WTC11 (cell line): ENCODE measurements at regions not wholly inside any gene's neighbourhood (a gene's known extent, or its start where the extent isn't known, plus 50 kb on each side); places are given as distances from the start of the nearest gene placed in this dataset.
"Not testable (repeated sequence)": the region's sequence is repeated elsewhere in the genome, so short reads cannot be mapped to it uniquely, and the experiment has no call there.

Experiments used
- CTCF ChIP-seq: fragments of 200-600 bp; IDR thresholded peaks from 2 replicates; pipeline ENCODE4 v1.8.0; 2022; ENCODE audit warnings: antibody characterized with exemption
- KAT7 ChIP-seq: sonication (generic); formaldehyde crosslinking; IDR thresholded peaks from 2 replicates; pipeline ENCODE4 v1.8.1; 2023; ENCODE audit warnings: missing genetic modification reagents, mild to moderate bottlenecking, borderline replicate concordance
- MXD4 ChIP-seq: fragments of 250-450 bp; sonication (Bioruptor Pico); IDR thresholded peaks from 2 replicates; pipeline ENCODE4 v1.8.0; 2021; ENCODE audit warnings: mild to moderate bottlenecking, moderate library complexity, borderline replicate concordance
- PRDM15 ChIP-seq: sonication (generic); formaldehyde crosslinking; IDR thresholded peaks from 2 replicates; pipeline ENCODE4 v1.8.0; 2022; ENCODE audit warnings: missing genetic modification reagents
- RELA ChIP-seq: sonication (generic); formaldehyde crosslinking; IDR thresholded peaks from 2 replicates; pipeline ENCODE4 v1.8.1; 2022; ENCODE audit warnings: missing genetic modification reagents, mild to moderate bottlenecking, borderline replicate concordance
- ZBTB43 ChIP-seq: sonication (generic); formaldehyde crosslinking; IDR thresholded peaks from 2 replicates; pipeline ENCODE4 v1.8.1; 2023; ENCODE audit warnings: mild to moderate bottlenecking, missing genetic modification reagents

GRCh38 chr4:103387508-103388011 lies 189.4 kb upstream of the CENPE start:
- not testable (repeated sequence) for TF ChIP-seq MXD4; ZBTB43 (CRISPR knock-in tag); PRDM15 (CRISPR knock-in tag); CTCF; KAT7 (CRISPR knock-in tag); RELA (CRISPR knock-in tag)
